SH-SY5Y (cell line): ENCODE measurements at regions not wholly inside any gene's neighbourhood (a gene's known extent, or its start where the extent isn't known, plus 50 kb on each side); places are given as distances from the start of the nearest gene placed in this dataset.

Experiments used
- GATA2 ChIP-seq: IDR thresholded peaks from 2 replicates; pipeline ENCODE4 v1.6.1; 2011; ENCODE audit warnings: mild to moderate bottlenecking, low read depth, low read length
- GATA3 ChIP-seq: IDR thresholded peaks from 2 replicates; pipeline ENCODE4 v1.6.1; 2011; ENCODE audit warnings: low read depth, mild to moderate bottlenecking, low read length, moderate library complexity

GRCh38 chr3:161821591-161821990 is 325.0 kb downstream of the OTOL1 start:
- TF ChIP-seq GATA2 (no peak), GATA3 (no peak)
